K562 (cell line): ENCODE measurements at regions not wholly inside any gene's neighbourhood (a gene's known extent, or its start where the extent isn't known, plus 50 kb on each side); places are given as distances from the start of the nearest gene placed in this dataset.

Source experiments
- SNIP1 ChIP-seq: fragments of 450-650 bp; IDR thresholded peaks from 2 replicates; pipeline ENCODE4 v1.7.1; 2017; ENCODE audit warnings: low read depth, mild to moderate bottlenecking
- SPI1 ChIP-seq: IDR thresholded peaks from 2 replicates; pipeline ENCODE4 v1.6.1; 2011; ENCODE audit warnings: low read depth, low read length, control low read depth, borderline replicate concordance
- TF ChIP-seq, protein P1 (sequence below): conservative IDR thresholded peaks from 2 replicates; pipeline ENCODE4 v1.6.1; 2011; ENCODE audit warnings: low read depth, mild to moderate bottlenecking, low read length; ENCODE audit not compliant: control insufficient read depth

- TF ChIP-seq SNIP1 (no peak), SPI1 (no peak)
- TF ChIP-seq, protein P1, sequence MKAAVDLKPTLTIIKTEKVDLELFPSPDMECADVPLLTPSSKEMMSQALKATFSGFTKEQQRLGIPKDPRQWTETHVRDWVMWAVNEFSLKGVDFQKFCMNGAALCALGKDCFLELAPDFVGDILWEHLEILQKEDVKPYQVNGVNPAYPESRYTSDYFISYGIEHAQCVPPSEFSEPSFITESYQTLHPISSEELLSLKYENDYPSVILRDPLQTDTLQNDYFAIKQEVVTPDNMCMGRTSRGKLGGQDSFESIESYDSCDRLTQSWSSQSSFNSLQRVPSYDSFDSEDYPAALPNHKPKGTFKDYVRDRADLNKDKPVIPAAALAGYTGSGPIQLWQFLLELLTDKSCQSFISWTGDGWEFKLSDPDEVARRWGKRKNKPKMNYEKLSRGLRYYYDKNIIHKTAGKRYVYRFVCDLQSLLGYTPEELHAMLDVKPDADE, result no peak
Measured at GRCh38 chrX:7983581-7983980, 56.4 kb upstream of the PNPLA4 start.
